SW480 (cell line): ENCODE measurements at regions not wholly inside any gene's neighbourhood (a gene's known extent, or its start where the extent isn't known, plus 50 kb on each side); places are given as distances from the start of the nearest gene placed in this dataset.

ENCODE experiments used
- DNase-seq: peaks from one replicate; pipeline ENCODE4 v3.0.0-alpha.2; 2016; ENCODE audit warnings: low spot score

GRCh38 chr1:232196042-232196441, 433.9 kb downstream of the SIPA1L2 start:
- no peak for DNase-seq

- DNase-seq, result no peak
Measured at GRCh38 chr1:232194424-232194823, 435.5 kb downstream of the SIPA1L2 start.

- no peak for DNase-seq
Measured at GRCh38 chr1:232193451-232193783, 436.5 kb downstream of the SIPA1L2 start.

- no peak for DNase-seq
Measured at GRCh38 chr1:232192781-232193450, 437.0 kb downstream of the SIPA1L2 start.

- no peak for DNase-seq
Measured at GRCh38 chr1:232191560-232191959, 438.4 kb downstream of the SIPA1L2 start.

GRCh38 chr1:232188318-232188717, 441.6 kb downstream of the SIPA1L2 start:
- no peak for DNase-seq

DNA sequence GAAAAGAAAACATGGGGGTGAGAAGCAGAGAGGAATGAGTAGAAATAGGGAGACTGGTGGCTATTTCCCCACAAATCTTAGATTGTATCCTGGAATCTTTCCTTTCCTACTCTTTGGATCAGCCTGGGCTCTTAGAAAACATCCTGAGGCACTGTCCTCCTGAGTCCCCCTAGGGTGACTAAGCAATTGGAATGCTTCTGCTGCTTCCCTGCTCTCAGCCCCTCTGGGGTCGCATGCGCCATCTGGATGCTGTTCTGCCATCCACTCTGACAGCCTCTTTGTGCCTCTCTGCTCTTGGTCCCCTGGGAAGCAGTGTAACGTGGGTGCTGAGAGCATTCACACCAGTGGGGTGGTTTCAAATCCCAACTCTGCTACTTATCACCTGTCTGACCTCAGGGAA, 443.0 kb downstream of the SIPA1L2 start:
- DNase-seq, result no peak

DNA sequence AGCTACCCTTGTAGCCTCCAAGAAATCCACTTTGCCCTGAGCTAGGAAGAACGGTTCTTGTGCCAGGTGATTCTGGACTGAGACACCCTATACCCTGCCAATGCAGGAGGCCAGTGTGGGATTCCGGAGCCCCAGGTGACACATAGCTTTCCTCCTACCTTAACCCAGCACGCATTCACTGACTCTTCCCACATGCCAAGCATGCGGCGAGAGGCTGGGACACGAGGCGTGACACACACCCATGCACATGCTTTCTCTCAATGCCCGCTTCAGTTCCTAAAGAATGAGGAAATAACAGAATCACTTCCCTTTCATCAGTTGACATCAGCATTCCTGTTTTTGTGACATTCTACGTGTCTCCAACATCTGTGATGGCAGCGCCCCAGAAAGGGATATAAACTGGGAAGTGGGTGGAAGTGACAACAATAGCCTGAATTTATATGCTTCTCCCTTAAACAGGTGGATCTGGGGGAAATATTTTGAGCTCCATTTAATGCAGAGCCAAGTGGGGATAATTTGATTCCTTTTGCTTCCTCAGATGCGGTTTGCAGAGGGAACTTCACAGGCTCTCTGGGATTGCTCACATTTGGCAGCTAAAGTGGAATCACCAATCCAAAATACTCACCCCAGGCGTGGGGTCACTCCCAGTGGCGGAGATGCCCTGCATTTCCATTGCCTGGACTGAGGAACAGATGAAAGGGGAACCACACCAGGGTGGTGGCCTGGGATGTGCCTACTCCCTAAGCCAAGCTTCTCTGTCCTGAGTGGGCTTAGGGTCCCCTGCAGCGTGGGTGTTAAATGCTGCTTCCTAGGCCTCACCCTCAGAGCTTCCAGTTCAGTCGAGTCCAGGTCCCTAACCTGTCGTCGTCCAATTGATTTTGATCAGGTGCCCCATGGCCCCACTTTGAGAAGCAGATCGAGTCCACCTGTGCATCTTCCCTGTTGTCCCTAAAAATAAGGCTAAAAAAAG, 445.1 kb downstream of the SIPA1L2 start:
- DNase-seq, result no peak

- no peak for DNase-seq
Measured at GRCh38 chr1:232183802-232184201, 446.1 kb downstream of the SIPA1L2 start.

DNA sequence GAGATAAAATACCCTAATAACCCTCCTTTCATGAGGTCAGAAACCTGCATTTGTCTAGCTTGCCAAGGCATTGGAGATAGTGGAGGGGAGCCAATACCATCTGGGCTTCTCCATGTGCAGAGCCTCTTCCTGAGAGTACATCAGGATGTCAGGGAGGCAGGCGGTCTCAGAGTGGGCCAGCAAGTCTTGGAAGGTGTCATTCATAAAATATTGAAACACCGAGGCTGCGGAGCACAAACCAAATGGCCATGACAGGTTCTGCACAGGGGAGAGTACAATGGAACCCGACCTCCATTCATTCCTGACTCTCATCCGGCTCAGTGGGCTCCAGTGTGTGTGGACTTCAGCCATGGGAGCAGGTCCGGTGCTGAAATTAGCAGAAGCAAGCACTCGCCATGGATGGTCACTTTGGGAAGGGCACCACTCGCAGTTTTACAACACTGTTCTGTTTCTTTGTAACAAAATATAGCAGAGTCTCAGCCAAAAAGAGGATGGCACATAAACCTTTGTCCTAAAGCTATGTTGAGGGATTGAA, 446.6 kb downstream of the SIPA1L2 start:
- no peak for DNase-seq

DNA sequence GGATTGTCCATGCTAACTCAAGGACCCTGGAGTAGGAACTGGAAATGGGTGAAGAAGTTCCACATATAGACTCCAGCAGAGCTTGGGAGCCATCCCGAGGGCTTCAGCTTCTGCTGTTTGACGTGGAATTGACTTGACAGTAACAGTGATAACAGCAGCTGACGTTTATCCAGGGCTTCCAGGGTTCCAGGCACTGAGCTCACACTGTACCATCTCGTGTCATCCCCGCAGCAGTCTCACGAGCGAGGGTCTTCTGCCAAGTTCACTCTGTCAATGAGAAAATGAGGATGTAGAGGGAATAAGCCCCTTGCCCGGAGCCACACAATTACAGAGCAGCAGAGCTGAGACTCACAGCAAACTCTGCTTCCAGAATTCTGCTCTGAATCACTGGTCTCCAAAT, 447.7 kb downstream of the SIPA1L2 start:
- no peak for DNase-seq

GRCh38 chr1:232180779-232181136, 449.2 kb downstream of the SIPA1L2 start:
- no peak for DNase-seq

DNA sequence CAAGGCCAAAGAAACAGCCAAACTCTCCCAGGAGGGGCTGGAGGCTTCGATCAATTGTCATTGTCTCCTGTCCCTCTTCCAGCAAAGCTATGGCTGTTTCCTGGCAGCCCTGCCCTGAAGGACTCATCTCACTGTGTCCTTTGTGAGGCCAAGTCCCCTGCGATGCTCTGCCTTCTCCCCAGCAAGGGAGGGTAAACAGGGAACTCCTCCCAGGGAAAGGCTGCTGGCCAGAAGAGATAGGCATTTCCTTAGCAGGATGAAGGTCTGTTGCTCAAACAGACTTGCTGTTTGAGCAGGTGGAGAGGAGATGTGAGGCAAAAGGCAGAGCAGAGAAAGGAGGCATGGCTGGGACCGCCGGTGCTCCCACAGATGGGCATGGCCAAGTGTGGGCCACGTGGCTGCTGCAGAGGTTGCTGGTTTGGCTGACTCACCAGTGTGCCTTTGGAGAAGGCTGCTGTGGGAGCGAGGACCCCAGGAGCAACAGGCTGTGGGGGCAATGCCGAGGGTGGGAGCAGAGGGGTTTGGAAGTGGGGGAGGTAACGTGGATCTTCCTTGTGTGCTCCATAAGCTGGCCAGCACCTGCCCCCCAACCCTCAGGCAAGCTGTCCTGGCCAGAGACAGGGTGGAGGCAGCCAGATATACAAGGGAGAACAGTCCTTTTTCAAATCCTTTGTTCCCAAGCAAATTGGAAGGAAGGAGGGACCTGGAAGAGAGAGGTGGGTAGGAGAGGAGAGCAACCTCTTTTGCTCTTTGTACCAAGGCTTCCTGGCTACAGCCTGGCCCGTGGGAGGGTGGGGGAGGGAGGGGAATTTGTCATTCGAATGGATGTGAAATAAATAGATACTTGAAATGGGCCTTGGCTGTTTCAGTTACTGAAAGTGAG, 449.8 kb downstream of the SIPA1L2 start:
- DNase-seq, result no peak

DNA sequence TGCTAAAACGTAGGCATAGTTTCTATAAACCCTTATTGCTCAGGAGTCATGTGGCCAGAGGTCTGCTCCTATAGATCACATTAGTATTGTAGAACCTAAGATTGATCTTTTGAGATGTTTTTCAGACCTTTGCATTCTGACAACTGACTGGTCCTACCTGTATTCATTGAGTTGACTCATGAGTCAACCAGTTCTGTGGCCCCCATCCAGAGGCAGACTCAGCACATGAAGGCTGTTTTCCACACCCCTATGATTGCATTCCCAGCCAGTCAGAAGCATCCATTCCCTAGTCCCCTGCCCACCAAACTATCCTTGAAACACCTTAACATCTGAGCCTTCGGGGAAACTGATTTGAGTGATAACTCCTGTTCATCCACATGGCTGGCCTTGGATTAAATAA, 451.7 kb downstream of the SIPA1L2 start:
- DNase-seq, result no peak

- no peak for DNase-seq
Measured at GRCh38 chr1:232177438-232177837, 452.5 kb downstream of the SIPA1L2 start.

DNA sequence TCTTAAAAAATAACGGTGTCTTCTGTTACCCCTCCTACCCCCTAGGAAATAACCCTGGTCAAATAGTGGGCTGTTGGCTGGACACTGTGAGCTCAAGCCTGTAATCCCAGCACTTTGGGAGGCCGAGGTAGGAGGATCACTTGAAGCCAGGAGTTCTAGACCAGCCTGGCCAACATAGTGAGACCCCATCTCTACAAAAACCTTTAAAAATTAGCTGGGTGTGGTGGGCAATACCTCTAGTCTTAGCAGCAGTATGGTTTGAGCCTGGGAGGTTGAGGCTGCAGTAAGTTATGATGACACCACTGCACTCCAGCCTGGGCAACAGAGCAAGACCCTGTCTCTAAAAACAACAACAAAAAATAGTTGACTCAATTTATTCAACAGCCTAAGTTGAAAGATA, 453.7 kb downstream of the SIPA1L2 start:
- DNase-seq, result no peak

- DNase-seq, result no peak
Measured at GRCh38 chr1:232174306-232174705, 455.6 kb downstream of the SIPA1L2 start.

- no peak for DNase-seq
Measured at GRCh38 chr1:232172563-232172962, 457.4 kb downstream of the SIPA1L2 start.

DNA sequence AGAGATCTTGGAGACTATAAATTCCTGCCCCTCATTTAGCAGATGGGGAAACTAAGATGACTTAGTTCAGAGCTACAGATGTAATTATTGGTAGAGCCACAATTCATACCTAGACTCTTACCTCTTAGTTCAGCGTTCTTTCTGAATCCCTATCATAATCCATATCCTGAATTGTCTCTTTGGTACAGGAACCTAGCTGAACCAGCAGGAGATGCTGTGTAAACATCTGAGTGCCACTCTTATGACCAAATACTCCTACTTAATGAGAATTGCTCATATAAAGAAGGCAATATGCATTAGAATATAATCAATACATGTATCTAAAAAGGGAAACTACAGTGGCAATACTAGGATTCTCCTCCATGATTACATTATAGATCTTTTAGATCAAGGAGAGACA, 459.0 kb downstream of the SIPA1L2 start:
- no peak for DNase-seq

DNA sequence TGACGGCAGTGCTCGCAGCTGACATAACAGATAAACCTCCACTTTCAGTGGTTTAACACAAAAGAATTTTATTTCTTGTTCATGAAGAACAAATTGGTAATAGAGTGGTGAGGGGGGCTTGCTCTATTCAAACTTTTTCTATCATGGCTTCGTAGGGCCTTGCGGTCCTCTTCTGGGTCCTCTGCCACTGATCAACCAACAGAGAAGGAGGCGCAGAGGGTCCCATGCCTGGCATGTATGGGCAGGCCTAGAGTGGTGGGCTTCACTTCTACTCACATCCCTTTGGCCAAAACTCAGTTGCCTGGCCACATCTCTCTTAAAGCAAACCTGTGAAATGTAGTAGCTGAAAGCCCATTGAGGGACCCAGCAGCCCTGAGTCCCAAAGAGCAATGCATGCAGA, 460.5 kb downstream of the SIPA1L2 start:
- no peak for DNase-seq

GRCh38 chr1:232168508-232168907, 461.4 kb downstream of the SIPA1L2 start:
- DNase-seq, result no peak

GRCh38 chr1:232166942-232167341, 463.0 kb downstream of the SIPA1L2 start:
- DNase-seq, result no peak
